ENCODE measurements at regions not wholly inside any gene's neighbourhood (a gene's known extent, or its start where the extent isn't known, plus 50 kb on each side); places are given as distances from the start of the nearest gene placed in this dataset.

GRCh38 chr2:196478588-196478987, 160.9 kb upstream of the CCDC150 start:
- TF ChIP-seq USF1 (IDR thresholded peaks at IDR 0.05) (no peak), NFIC (IDR thresholded peaks at IDR 0.05) (no peak), EGR1 (IDR thresholded peaks at IDR 0.05) (no peak), ZBTB7A (IDR thresholded peaks at IDR 0.05; ENCODE audit: low read depth) (no peak), CREB1 (IDR thresholded peaks at IDR 0.05; ENCODE audit: low read depth) (no peak), TAF1 (IDR thresholded peaks at IDR 0.05; ENCODE audit: low read depth) (no peak), REST (IDR thresholded peaks at IDR 0.05; ENCODE audit: low read depth) (no peak), TCF12 (IDR thresholded peaks at IDR 0.05; ENCODE audit: low read depth) (no peak)

- TF ChIP-seq EP300 (IDR thresholded peaks at IDR 0.05; ENCODE audit: borderline replicate concordance) (no peak), RAD21 (IDR thresholded peaks at IDR 0.05; ENCODE audit: low read depth) (no peak), NFIC (IDR thresholded peaks at IDR 0.05) (no peak), TEAD4 (IDR thresholded peaks at IDR 0.05) (no peak), USF1 (IDR thresholded peaks at IDR 0.05) (no peak), EGR1 (IDR thresholded peaks at IDR 0.05) (no peak), ZBTB7A (IDR thresholded peaks at IDR 0.05; ENCODE audit: low read depth) (no peak), TAF1 (IDR thresholded peaks at IDR 0.05; ENCODE audit: low read depth) (no peak), REST (IDR thresholded peaks at IDR 0.05; ENCODE audit: low read depth) (no peak), YY1 (IDR thresholded peaks at IDR 0.05; ENCODE audit: low read depth) (no peak), CREB1 (IDR thresholded peaks at IDR 0.05; ENCODE audit: low read depth) (no peak), CEBPB (IDR thresholded peaks at IDR 0.05) (no peak), FOXM1 (IDR thresholded peaks at IDR 0.05; ENCODE audit: borderline replicate concordance, low read depth) (no peak)
These were observed 160.2 kb upstream of the CCDC150 start for GRCh38 chr2:196479350-196479749.

- TF ChIP-seq TEAD4 (IDR thresholded peaks at IDR 0.05) (no peak), YY1 (IDR thresholded peaks at IDR 0.05; ENCODE audit: low read depth) (no peak), FOXM1 (IDR thresholded peaks at IDR 0.05; ENCODE audit: borderline replicate concordance, low read depth) (no peak), TAF1 (IDR thresholded peaks at IDR 0.05; ENCODE audit: low read depth) (no peak), RAD21 (IDR thresholded peaks at IDR 0.05; ENCODE audit: low read depth) (no peak), NFIC (IDR thresholded peaks at IDR 0.05) (no peak), CREB1 (IDR thresholded peaks at IDR 0.05; ENCODE audit: low read depth) (no peak), EP300 (IDR thresholded peaks at IDR 0.05; ENCODE audit: borderline replicate concordance) (no peak), ZBTB7A (IDR thresholded peaks at IDR 0.05; ENCODE audit: low read depth) (no peak)
These were observed 158.7 kb upstream of the CCDC150 start for GRCh38 chr2:196480653-196481323.

- no peak for TF ChIP-seq TCF12 (IDR thresholded peaks at IDR 0.05; ENCODE audit: low read depth)
- no peak for TF ChIP-seq EP300 (IDR thresholded peaks at IDR 0.05; ENCODE audit: borderline replicate concordance)
- no peak for TF ChIP-seq RAD21 (IDR thresholded peaks at IDR 0.05; ENCODE audit: low read depth)
- TF ChIP-seq MAX (IDR thresholded peaks at IDR 0.05) = no peak
- TF ChIP-seq CREB1 (IDR thresholded peaks at IDR 0.05; ENCODE audit: low read depth) = no peak
- TF ChIP-seq TEAD4 (IDR thresholded peaks at IDR 0.05) = no peak
- TF ChIP-seq ZBTB7A (IDR thresholded peaks at IDR 0.05; ENCODE audit: low read depth) = no peak
- TF ChIP-seq REST (IDR thresholded peaks at IDR 0.05; ENCODE audit: low read depth) = no peak
- TF ChIP-seq TAF1 (IDR thresholded peaks at IDR 0.05; ENCODE audit: low read depth) = no peak
- no peak for TF ChIP-seq EGR1 (IDR thresholded peaks at IDR 0.05)
- TF ChIP-seq USF1 (IDR thresholded peaks at IDR 0.05) = no peak
- no peak for TF ChIP-seq CEBPB (IDR thresholded peaks at IDR 0.05)
These were observed 158.2 kb upstream of the CCDC150 start for GRCh38 chr2:196481324-196481697.
